ENCODE measurements at regions not wholly inside any gene's neighbourhood (a gene's known extent, or its start where the extent isn't known, plus 50 kb on each side); places are given as distances from the start of the nearest gene placed in this dataset.

GRCh38 chr1:5751163-5751540 lies 241.1 kb downstream of the NPHP4 start:
- no peaks in the 10 kb centered on the region for H3K36me3 ChIP-seq
- no peak overlapping the region for H3K27ac ChIP-seq
- H3K4me3 ChIP-seq: no peak overlapping the region
- H3K9me3 ChIP-seq: no peaks in the 10 kb centered on the region
- H3K27me3 ChIP-seq: peaks cover 0 to 73% (median 22%) of the 10 kb centered on the region in 7 donors
- H3K4me1 ChIP-seq: peaks cover 0 to 11% (median 2%) of the 10 kb centered on the region in 9 donors
- DNase-seq (no peak), ATAC-seq (no peak)
- intact Hi-C loops (cut with DNase I): loop anchor here in 1 of 10 donors (10.0 kb wide), 1 partner anchor 1096 kb away; the partner anchor contains the start of gene AJAP1
- TF ChIP-seq CTCF (IDR thresholded peaks at IDR 0.05): no peak
- 51 to 52% methylated on average over 11 of the region's 11 CpGs for WGBS, 2 donors

GRCh38 chr1:5750186-5751162 lies 241.8 kb downstream of the NPHP4 start:
- DNase-seq (no peak), ATAC-seq (no peak)
- Histone ChIP-seq H3K4me1 (peaks cover 0 to 13% (median 2%) of the 10 kb centered on the region in 9 donors), H3K9me3 (no peaks in the 10 kb centered on the region), H3K27me3 (peaks cover 0 to 78% (median 24%) of the 10 kb centered on the region in 7 donors), H3K36me3 (no peaks in the 10 kb centered on the region), H3K27ac (no peak overlapping the region), H3K4me3 (no peak overlapping the region)
- 74 to 83% methylated on average over 16 of the region's 16 CpGs for WGBS, 2 donors
- intact Hi-C loops (cut with DNase I): loop anchor here in 1 of 10 donors (10.0 kb wide), 1 partner anchor 1096 kb away; the partner anchor contains the start of gene AJAP1
- TF ChIP-seq CTCF (IDR thresholded peaks at IDR 0.05): no peak

GRCh38 chr1:5748286-5749225 lies 243.7 kb downstream of the NPHP4 start:
- 84 to 85% methylated on average over 26 of the region's 26 CpGs for WGBS, 2 donors
- H3K4me3 ChIP-seq: no peak overlapping the region
- H3K36me3 ChIP-seq: no peaks in the 10 kb centered on the region
- H3K27me3 ChIP-seq: peaks cover 0 to 80% (median 30%) of the 10 kb centered on the region in 7 donors
- DNase-seq (no peak), ATAC-seq (no peak)
- H3K9me3 ChIP-seq: no peaks in the 10 kb centered on the region
- intact Hi-C loops (cut with DNase I): loop anchor here in 9 of 10 donors (5.0 to 10.0 kb wide), 6 partner anchors 111 to 1836 kb away; partner anchors contain the start of gene AJAP1 (in 7 of the 9)
- no peak overlapping the region for H3K27ac ChIP-seq
- TF ChIP-seq CTCF (IDR thresholded peaks at IDR 0.05): no peak
- peaks cover 0 to 13% (median 2%) of the 10 kb centered on the region in 9 donors for H3K4me1 ChIP-seq

Measured in heart right ventricle (tissue), 16 donors.